Dermis microvascular lymphatic vessel endothelial cell (primary cell): ENCODE measurements at regions not wholly inside any gene's neighbourhood (a gene's known extent, or its start where the extent isn't known, plus 50 kb on each side); places are given as distances from the start of the nearest gene placed in this dataset.

Experiments used
- DNase-seq, 2 donors: peaks; one replicate each; pipeline versions ENCODE4 v3.0.0 to v3.0.0-alpha.2; 2010; ENCODE audit warnings: low read depth in 2 of 2

GRCh38 chr2:34320056-34320455 is 721.0 kb upstream of the FAM98A start:
- DNase-seq, result no peak

GRCh38 chr2:34317797-34318196 is 718.7 kb upstream of the FAM98A start:
- DNase-seq, result no peak

- DNase-seq, result no peak
Observed at GRCh38 chr2:34316788-34317187, 717.7 kb upstream of the FAM98A start.

- peak in 1 of 2 donors; percentile 25 for DNase-seq
Observed at GRCh38 chr2:34311816-34312215, 712.7 kb upstream of the FAM98A start.

- no peak for DNase-seq
Observed at GRCh38 chr2:34308140-34308539, 709.0 kb upstream of the FAM98A start.

GRCh38 chr2:34307636-34308035 is 708.5 kb upstream of the FAM98A start:
- no peak for DNase-seq

GRCh38 chr2:34306745-34307144 is 707.6 kb upstream of the FAM98A start:
- no peak for DNase-seq

GRCh38 chr2:34305587-34305986 is 706.5 kb upstream of the FAM98A start:
- DNase-seq, result no peak

- DNase-seq, result no peak
Observed at GRCh38 chr2:34294961-34295360, 695.9 kb upstream of the FAM98A start.

GRCh38 chr2:34291076-34291475 is 692.0 kb upstream of the FAM98A start:
- DNase-seq, result no peak

GRCh38 chr2:34288016-34288415 is 688.9 kb upstream of the FAM98A start:
- no peak for DNase-seq

- no peak for DNase-seq
Observed at GRCh38 chr2:34280606-34281005, 681.5 kb upstream of the FAM98A start.

- no peak for DNase-seq
Observed at GRCh38 chr2:34266908-34267697, 668.0 kb upstream of the FAM98A start.

GRCh38 chr2:34261701-34262100 is 662.6 kb upstream of the FAM98A start:
- DNase-seq, result no peak

GRCh38 chr2:34254272-34254878 is 655.3 kb upstream of the FAM98A start:
- DNase-seq, result no peak

- no peak for DNase-seq
Observed at GRCh38 chr2:34252111-34252510, 653.0 kb upstream of the FAM98A start.

GRCh38 chr2:34251578-34251977 is 652.5 kb upstream of the FAM98A start:
- DNase-seq, result no peak

GRCh38 chr2:34244195-34244594 is 645.1 kb upstream of the FAM98A start:
- no peak for DNase-seq

GRCh38 chr2:34242763-34243123 is 643.6 kb upstream of the FAM98A start:
- DNase-seq, result no peak

GRCh38 chr2:34241905-34242762 is 643.0 kb upstream of the FAM98A start:
- no peak for DNase-seq

GRCh38 chr2:34239511-34239910 is 640.4 kb upstream of the FAM98A start:
- DNase-seq, result no peak

- DNase-seq, result no peak
Observed at GRCh38 chr2:34234823-34235222, 635.7 kb upstream of the FAM98A start.
